Ureter (tissue), 1 donor: ENCODE measurements at regions not wholly inside any gene's neighbourhood (a gene's known extent, or its start where the extent isn't known, plus 50 kb on each side); places are given as distances from the start of the nearest gene placed in this dataset.

Experiments
- DNase-seq: peaks from one replicate; pipeline ENCODE4 v3.0.0-alpha.2; 2020; ENCODE audit warnings: low spot score
- donor health status: DM: yes; HTN: yes; CAD: no.

DNA sequence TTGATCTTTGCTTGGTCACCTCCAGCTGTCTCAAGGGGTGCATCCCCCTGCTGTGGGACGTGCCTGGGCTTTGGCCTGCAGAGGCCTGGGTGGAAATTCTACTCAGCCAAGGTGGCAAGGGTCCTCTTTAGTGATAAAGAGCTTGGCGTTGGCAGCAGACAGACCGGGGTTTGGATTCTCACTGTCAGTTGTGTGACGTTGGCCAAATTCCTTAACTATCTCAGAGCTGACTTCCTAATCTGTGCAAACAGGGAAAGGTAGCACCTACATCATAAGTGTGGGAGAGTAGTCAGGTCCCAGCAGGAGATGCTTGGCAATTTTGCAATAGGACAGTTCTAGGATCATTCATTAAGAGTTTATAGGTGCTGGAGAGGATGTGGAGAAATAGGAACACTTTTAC lies 154.3 kb upstream of the GSC start:
- no peak for DNase-seq

DNA sequence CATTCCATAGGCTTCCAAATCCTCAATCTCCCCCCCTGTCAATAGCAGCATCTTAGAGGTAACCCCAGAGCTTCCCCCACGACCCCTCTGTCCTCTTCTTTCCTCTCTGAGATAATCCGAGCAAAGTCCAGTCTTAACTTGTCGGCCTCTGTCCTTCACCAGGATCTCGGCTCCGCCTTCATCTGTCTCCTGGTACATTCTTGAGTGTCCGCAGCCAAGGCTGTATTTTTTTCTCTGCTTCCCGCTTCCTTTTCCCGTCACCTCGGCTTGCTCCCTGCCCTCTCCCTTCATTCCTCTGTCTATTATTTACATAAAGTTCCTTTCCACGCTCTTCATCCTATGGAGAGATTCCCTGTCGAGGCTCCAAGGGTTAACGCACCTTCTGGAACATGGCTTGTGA lies 153.9 kb upstream of the GSC start:
- no peak for DNase-seq

DNA sequence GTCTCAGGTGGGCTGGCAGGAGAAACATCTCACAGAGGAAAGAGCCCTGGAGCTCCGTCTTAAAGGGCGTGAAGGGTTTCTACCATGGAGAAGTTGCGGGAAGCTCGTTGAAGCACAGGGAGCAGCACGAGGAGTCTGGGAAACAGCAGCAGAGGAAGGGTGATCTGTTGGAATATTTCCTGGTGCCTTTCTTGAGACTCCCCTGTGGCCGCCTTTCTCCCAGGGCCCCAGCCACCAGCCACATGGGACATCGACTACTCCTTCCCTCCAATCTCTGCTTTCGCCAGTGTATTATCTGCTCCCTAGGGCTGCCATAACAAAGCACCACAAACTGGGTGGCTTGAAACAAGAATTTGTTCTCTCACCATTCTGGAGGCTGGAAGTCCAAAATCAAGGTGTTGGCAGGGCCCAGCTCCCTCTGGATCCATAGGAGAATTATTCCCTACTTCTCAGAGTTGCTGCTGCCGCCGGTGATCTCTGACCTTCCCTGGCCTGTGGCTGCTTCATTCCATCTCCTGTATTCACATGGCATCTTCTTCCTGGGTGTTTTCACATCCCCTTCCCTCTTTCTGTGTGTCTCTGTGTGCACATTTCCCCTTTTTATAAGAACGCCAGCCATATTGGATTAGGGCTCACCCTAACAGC lies 152.8 kb upstream of the GSC start:
- DNase-seq: no peak

DNA sequence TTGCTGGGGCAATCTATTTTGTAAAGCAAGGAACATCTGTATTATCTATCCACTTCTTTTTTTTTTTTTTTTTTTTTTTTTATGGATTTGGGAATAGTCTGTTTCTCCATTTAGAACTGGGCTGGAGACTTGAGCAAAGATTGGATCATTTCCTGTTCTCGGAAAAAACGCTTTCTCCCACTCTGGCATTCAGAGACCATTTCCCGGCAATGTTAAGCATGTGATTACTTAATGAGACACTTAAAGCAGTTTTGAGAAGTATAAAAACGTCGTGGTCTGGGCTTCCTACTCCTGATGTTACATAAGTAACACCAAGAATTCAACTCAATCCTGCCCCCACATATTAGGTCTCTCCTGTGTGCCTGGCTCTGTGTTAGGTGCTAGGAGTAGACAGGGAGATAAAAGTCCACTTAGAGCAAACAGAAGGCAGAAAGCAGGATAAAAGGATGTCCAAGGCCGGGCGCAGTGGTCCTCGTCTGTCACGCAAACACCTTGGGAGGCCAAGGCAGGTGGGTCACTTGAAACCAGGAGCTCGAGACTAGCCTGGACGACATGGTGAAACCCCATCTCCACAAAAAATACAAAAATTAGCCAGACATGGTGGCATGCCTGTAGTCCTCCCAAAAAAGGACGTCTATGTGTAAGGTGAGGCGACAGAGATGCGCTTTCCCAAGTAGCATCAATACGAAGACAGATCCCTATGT lies 152.1 kb upstream of the GSC start:
- no peak for DNase-seq

DNA sequence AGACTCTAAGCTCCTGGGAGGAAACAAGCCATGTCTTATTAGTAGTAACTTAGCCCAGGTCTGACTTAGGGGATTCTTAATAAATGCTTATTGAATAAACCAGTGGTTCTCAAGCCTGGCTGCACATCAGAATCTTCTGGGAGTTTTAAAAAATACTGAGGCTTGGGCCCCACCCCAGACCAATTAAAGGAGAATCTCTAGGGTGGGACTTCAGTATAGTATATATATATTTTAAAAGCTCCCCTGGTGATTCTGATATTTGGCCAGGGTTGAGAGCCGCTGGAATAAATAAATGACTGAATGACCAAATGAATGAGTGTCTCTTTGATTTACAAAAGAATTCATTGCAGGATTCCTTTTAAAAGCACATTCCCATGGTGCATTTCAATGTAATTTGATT lies 151.5 kb upstream of the GSC start:
- DNase-seq: no peak

DNA sequence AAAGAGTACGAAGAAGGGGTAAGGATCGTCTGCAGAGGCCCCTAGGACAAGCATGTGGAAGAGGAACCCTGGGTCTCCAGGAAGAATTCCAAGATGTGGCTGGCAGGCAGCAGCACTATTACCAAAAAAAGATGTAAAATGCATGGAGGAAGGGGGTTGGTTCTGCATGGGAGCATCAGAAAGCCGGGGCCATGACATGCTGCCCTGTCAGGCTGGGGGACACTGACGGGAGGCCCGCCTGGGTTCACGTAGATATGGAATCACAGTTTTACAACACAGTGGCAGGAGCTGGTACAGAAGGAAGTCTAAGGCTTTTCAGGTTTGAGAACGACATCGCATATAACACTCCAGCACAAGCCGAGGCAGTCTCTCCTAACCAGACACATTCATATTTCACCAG lies 150.0 kb upstream of the GSC start:
- DNase-seq: no peak

DNA sequence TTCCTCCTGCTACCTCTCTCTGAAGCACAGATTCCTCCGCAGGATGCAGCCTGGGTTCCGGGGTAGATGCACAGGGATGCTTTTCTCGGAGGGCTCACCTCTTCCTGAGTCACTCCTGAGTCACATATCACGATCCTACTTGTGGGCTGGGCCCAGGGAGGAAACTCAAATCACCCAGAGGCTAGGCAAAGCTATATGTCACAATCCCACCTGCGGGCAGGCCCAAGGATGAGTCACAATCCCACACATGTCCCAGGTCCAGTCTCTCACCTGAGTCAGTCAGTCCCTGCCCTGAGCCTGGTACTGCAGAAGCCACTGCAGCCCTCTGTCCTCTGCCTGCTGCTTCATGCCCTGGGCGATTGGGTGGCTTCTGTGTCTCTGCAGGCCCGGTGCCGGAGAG lies 149.0 kb upstream of the GSC start:
- DNase-seq: no peak

DNA sequence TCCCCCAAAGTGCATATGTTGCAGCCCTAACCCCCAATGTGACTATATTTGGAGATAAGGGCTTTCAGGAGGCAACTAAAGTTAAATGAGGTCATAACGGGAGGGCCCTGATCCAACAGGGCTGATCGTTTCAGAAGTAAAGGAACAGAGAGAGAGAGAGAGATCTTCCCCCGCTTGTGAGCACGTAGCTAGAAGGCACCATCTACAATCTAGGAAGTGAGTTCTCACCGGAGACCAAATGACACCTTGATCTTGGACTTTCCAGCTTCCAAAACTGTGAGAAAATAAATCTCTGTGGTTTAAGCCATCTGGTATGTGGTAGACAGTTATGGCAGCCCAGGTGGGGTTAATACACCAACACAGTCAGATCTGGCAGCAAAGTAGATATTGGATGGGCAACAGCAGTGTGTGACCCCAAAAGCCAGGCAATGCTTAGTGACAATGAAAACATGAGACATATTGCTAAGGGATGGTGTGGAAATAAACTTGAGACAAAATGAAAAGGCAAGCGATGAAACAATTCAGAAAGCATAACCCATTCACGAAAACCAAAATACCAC lies 147.2 kb upstream of the GSC start:
- no peak for DNase-seq

DNA sequence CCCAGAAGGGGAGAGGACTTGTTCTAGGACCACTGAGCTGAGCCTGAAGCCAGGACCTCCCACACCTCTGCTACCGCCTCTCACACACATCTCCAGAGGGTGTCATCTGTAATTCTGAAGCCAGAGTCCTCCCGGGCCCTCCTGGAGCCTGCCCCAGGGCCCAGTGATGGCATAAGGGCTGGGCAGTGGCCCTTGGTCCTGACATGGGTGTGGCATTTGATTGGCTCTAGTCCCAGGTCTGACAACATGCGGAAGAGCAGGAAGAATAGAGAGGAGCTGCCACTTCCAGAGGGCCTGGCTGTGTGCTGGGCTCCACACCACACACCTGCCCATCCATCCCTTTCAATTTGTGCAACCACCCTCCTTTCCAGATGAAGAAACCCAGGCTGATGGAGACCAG lies 144.3 kb upstream of the GSC start:
- no peak for DNase-seq

DNA sequence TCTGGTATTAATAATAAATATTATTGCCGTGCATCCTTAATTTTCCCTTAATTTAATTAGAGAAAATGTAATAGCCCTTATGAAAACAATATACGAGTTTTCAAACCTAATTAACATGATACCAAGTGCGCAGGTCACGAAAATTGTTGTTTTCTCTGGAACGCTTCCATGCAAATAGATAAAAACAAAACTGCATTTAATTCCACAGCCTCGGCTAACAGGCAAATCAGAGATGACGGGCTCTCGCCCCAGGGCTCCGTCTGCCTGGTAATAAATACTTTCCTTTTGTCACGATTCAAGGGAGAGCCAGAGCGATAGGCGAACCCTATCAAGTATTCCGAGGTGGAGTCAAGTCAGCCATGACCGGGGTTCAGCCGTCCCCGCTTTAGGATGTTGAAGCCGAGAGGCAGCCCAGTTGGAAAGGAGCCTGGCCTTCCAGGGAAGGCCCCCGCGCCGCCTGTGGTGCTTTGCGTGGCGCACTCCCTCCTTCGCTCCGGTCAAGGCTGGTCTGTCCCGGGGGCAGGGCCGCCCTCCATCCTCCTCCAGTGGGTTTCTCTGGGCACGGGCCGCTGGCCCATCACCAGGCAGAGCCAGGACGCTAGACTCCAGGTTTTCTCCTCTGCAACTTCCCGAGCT lies 137.8 kb upstream of the GSC start:
- no peak for DNase-seq

DNA sequence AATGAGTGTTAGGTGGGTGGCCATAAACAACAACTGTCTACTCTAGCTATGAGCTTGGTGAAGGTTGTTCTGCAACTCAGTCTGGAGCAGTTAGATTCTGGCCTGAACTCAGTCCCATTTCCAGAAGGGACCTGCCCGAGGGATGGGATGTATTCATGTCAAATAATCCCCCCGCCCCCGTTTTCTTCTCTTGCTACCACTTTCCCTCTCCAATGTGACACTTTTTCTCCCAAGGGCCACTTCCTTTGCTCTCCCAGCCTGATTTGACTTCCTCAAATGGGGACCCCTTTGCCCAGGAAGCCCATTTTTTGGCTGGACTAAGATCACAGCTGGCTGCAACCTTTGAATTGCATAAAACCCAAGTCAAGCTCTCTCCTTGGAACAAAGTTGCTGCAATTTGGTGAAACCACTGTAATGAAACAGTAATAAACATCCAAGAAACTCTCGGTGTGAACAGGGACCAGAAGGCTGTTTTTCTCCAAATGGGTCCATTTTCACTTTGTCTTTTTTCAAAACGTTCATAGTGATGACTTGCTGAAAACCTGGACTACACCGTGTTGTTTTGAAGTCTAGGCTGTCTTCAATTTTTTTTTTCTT lies 137.2 kb upstream of the GSC start:
- no peak for DNase-seq

DNA sequence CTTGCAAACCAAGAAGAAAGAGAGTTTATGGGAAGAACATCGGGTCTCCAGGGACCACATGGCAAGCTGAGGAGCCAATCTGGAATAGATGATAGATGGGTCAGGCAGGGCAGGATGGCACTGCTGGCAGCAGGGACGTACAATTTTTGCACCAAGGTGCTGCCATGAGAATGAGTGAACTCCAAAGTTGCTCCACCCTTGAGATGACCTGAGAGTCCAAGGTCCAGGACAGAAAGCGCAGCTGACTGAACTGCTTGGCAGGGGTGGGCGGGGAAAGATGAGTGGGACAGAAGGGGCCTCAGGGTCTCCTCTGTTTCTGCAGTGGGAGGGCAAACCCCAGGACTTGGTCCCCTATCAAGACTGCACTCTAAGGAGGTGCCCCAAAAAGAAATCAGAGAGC lies 136.7 kb upstream of the GSC start:
- DNase-seq: no peak

DNA sequence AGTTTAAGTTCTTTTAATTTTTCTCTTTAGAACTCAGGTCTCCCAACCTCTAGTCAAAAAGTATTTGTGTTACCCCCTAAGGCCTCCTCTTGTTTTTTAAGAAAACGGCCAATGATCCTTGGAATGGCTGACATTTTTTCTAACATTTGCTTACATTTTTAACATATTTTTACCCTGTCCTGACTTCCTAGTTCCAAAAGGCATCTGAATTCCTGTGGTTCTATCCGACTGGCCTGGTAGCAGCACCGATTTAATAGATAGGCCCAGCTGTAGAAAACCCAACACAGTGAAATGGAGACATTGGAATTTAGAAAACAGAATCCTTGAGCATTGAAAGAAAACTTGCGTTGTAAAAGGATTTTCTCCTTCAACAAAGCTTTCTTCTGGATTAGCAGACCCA lies 134.7 kb upstream of the GSC start:
- no peak for DNase-seq

DNA sequence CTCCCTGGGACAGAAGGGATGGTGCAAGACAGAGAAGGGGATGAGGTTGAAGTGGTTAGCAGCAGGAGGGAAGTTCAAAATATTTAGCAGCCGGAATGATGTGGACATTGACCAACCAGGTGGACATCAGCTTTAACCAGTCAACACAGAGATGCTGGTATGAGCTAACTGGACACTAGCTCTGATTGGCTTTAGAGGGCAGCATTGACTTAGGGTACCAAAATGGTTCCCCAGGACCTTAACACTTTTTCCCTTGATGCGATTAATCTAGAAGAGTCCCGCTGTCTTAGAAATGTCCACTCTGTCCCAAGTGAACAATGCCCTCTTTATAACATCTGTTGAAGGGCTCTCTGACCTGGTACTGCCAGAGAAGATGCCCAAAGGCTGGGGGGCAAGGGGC lies 134.0 kb upstream of the GSC start:
- DNase-seq: no peak

DNA sequence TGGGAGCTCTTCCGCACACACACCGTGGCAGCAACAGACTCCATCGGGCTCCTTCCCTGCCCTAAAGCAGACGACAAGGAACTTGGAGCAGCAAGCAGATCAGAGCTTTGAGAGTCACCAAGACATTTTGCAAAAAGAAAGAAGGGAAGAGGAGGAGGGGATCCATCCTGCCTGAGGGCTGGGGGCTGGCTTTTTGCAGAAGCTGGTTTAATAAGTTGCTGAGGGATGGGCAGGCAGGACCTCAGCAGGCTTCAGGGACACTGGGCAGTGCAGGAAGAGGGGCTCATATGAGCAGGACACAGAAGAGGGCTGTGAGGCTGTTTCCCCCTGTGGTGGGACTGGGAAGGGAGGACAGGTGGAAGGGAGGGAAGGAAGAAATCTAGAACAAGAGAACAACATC lies 133.4 kb upstream of the GSC start:
- DNase-seq: no peak

DNA sequence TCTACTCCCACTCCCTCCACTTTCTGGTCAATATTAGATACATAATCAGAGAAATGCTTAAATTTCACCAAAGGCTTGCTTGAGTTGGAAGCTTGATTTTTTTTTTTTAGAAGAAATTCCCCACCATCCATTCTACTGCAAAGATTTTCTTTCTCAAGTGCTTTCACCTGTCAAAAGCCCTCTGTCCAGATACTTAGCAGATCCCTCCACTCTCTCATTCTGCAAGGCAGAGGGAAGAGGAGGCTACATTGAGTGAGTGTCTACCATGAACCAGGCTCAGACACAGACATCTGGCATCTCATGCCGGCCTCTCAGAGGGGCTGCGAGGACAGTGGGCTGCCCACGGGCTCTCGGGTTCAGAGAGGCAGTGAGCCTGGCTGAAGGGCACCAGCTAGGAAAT lies 127.6 kb upstream of the GSC start:
- DNase-seq: no peak

DNA sequence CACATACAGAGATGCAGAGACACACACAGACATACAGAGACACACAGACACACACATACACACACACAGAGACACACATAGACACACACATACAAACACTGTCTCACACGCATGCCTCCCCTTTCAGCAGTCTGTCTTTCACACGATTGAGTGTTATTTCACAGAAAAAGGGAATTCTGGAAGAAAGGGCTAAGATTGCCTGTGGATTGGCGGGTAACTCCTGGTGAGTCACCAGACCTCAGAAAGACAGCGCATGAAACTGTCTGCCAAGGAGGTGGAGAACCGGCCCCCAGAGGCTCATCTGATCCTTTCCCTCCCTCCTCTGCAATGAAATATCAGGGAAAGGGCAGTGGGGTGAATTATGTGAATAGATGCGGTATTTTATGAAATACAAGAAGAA lies 127.2 kb upstream of the GSC start:
- DNase-seq: no peak

DNA sequence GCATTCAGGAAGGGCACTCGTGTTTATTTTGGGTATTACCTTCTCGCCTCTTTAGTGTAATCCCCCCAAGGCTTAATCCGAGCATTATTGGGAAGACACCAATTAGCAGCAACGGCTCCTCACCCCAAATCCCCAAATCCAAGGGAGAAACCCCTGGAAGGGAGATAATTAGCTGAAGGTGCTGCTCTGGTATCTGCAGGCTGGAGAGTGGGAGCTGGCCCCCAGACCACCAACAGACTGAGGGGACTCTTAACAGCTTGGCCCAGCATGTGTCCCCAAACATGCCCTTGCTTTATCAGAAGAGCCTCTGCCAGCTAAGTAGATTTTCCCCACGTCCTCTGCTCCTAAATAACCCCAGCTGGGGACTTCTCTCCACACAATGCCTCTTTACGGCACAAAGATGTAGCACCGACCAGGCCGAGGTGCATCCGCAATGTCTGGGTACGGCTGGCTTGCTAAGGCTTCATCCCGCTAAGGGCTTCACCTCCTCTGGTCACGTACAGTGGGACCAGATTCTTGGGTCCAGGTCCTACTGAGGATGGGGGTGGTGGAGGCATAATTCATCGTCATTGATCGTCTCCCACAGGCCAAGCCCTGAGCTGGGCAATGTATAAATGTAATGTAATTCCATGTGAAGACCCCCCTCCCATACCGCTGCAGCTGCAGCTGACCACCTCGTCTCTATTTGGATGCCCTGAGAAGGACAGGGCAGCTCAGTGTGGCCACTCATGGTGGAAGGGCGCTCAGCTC lies 123.7 kb upstream of the GSC start:
- no peak for DNase-seq

DNA sequence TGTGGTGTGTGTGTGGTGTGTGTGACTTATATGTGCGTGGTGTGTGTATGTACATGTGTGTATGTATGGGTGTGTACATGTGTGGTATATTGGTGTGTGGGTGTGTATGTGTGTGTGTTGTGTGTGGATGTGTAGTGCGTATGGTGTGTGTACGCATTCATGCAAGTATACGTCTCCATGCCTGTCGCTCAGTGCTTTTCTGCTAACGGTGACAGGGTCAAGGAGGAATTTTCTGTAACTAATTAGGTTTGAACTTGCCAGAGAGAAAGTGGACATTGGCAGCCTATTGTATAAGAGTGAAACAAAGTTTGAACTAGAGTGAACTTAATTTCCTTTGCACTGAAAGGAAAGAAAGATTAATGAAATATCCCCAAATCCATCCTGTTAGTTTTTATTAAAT lies 120.9 kb upstream of the GSC start:
- DNase-seq: no peak

DNA sequence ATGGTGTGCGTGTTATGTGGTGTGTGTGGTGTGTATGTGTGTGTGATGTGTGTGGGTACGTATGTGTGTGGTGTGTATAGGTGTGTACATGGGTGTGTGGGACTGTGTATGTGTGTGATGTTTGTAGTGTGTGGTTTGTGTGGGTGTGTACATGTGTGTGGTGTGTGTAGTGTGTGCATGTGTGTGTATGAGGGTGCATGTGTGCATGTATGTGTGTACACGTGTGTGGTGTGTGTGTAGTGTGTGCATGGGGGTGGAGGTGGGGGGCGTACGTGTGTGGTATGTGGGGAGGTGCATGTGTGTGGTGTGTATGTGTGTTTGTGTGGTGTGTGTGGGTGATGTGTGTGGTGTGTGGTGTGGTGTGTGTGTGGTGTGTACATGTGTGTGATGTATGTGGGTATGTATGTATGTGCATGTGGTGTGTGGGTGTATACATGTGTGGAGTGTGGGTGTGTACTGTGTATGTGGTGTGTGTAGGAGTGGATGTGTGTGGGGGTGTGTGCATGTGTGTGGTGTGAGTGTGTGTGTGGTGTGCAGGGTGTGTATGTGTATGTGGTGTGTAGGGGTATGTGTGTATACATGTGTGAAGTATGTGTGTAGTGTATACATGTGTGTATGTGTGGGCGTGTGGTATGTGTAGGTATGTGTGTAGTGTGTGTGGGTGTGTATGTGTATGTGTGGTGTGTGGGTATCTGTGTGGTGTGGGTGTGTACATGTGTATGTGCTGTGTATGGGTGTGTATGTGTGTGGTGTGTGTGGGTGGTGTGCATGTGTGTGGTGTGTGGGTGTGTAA lies 119.8 kb upstream of the GSC start:
- DNase-seq: no peak

DNA sequence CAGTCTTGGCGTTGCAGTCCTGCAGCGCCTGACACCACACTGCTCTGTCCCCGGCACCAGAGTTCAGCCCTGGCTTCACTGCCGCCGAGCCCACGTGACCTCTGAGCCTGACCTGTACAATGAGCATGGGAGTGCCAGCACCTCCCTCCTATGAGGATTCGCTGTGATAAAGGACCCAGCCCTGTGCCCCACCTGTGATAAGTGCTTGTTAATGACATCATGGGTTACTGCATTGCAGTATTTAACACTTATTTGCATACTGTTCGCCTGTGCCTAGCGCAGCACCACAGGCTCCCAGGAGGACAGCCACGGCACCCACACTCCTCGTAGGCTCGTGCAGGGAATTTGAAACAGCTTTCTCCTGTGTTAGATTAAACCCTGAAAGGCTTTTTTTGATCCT lies 118.2 kb upstream of the GSC start:
- no peak for DNase-seq
